ENCODE measurements at regions not wholly inside any gene's neighbourhood (a gene's known extent, or its start where the extent isn't known, plus 50 kb on each side); places are given as distances from the start of the nearest gene placed in this dataset.

DNA sequence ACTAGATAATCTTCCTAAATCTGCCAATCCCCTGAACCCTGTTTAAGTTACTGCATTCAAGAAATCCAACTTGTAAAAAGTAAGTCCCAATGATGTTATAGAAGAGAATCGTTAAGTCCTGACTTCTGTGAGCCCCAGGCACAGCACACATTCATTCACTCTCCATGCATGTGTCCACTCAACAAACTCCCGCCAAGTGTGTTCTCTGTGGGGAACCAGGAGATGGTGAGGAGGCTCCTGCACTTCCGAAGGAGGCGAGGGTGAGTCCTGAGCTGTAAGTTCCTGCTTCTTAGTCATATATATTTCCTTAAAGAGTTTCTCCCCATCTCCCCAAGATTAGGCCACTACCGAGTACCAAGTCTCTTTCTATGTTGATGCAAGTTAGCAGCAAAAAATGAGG, 635.0 kb upstream of the ID2 start:
- Histone ChIP-seq H3K27ac (ENCODE audit: low read depth, low read length) (no peak overlapping the region), H3K27me3 (ENCODE audit: control insufficient read depth, low read length) (no peaks in the 10 kb centered on the region), H4K20me1 (ENCODE audit: control insufficient read depth, insufficient read depth, low read depth, low read length) (no peaks in the 10 kb centered on the region), H3K36me3 (ENCODE audit: control insufficient read depth, low read length) (no peaks in the 10 kb centered on the region), H3K79me2 (ENCODE audit: control insufficient read depth, low read length) (no peaks in the 10 kb centered on the region), H3K4me3 (ENCODE audit: low read length) (no peak overlapping the region), H3F3A (ENCODE audit: control insufficient read depth, insufficient read depth) (no peaks in the 10 kb centered on the region), H3K4me2 (ENCODE audit: low read length) (no peak overlapping the region), H3K4me1 (ENCODE audit: control insufficient read depth, low read length) (no peaks in the 10 kb centered on the region), H3K9me3 (ENCODE audit: control insufficient read depth, insufficient read depth, low read length) (peaks cover 11% of the 10 kb centered on the region), H3K9me2 (replicated peaks; ENCODE audit: control insufficient read depth, low read length) (no peaks in the 10 kb centered on the region)
- TF ChIP-seq, protein P1, sequence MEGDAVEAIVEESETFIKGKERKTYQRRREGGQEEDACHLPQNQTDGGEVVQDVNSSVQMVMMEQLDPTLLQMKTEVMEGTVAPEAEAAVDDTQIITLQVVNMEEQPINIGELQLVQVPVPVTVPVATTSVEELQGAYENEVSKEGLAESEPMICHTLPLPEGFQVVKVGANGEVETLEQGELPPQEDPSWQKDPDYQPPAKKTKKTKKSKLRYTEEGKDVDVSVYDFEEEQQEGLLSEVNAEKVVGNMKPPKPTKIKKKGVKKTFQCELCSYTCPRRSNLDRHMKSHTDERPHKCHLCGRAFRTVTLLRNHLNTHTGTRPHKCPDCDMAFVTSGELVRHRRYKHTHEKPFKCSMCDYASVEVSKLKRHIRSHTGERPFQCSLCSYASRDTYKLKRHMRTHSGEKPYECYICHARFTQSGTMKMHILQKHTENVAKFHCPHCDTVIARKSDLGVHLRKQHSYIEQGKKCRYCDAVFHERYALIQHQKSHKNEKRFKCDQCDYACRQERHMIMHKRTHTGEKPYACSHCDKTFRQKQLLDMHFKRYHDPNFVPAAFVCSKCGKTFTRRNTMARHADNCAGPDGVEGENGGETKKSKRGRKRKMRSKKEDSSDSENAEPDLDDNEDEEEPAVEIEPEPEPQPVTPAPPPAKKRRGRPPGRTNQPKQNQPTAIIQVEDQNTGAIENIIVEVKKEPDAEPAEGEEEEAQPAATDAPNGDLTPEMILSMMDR (IDR thresholded peaks at IDR 0.05; ENCODE audit: low read depth, low read length, poor library complexity, severe bottlenecking): no peak
- no peak for TF ChIP-seq EZH2phosphoT487 (IDR thresholded peaks at IDR 0.05; ENCODE audit: borderline replicate concordance, low read length)

DNA sequence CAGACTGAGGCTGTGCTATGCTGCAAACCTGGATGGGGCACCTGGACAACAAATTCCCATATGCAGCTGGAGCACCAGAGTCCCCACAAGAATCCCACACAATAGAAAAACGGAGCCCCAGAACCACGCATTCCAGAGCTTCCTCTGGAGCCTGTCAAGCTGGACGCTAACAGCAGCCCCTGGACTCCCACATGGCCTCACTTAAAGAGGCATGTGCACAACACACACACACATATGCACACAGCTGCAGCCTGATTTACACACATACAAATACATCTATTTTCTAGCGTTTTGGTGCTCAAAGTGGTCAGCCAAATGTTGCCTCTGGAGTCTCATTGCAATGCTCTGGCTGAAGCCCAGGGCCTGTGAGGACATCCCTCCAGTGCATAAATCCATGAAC, 632.7 kb upstream of the ID2 start:
- H3K79me2 ChIP-seq (ENCODE audit: control insufficient read depth, low read length): no peaks in the 10 kb centered on the region
- no peak overlapping the region for H3K4me3 ChIP-seq (ENCODE audit: low read length)
- peaks cover 12% of the 10 kb centered on the region for H3K4me1 ChIP-seq (ENCODE audit: control insufficient read depth, low read length)
- peaks cover 5% of the 10 kb centered on the region for H3F3A ChIP-seq (ENCODE audit: control insufficient read depth, insufficient read depth)
- no peak overlapping the region for H3K27ac ChIP-seq (ENCODE audit: low read depth, low read length)
- no peaks in the 10 kb centered on the region; the same call in 1 of the 2 replicates for H3K9me3 ChIP-seq (ENCODE audit: control insufficient read depth, insufficient read depth, low read length)
- no peaks in the 10 kb centered on the region for H3K27me3 ChIP-seq (ENCODE audit: control insufficient read depth, low read length)
- H4K20me1 ChIP-seq (ENCODE audit: control insufficient read depth, insufficient read depth, low read depth, low read length): no peaks in the 10 kb centered on the region
- no peak for TF ChIP-seq EZH2phosphoT487 (IDR thresholded peaks at IDR 0.05; ENCODE audit: borderline replicate concordance, low read length)
- TF ChIP-seq, protein P1 (IDR thresholded peaks at IDR 0.05; ENCODE audit: low read depth, low read length, poor library complexity, severe bottlenecking): no peak
- no peaks in the 10 kb centered on the region for H3K9me2 ChIP-seq (replicated peaks; ENCODE audit: control insufficient read depth, low read length)
- no peak overlapping the region for H3K4me2 ChIP-seq (ENCODE audit: low read length)
- H3K36me3 ChIP-seq (ENCODE audit: control insufficient read depth, low read length): no peaks in the 10 kb centered on the region

DNA sequence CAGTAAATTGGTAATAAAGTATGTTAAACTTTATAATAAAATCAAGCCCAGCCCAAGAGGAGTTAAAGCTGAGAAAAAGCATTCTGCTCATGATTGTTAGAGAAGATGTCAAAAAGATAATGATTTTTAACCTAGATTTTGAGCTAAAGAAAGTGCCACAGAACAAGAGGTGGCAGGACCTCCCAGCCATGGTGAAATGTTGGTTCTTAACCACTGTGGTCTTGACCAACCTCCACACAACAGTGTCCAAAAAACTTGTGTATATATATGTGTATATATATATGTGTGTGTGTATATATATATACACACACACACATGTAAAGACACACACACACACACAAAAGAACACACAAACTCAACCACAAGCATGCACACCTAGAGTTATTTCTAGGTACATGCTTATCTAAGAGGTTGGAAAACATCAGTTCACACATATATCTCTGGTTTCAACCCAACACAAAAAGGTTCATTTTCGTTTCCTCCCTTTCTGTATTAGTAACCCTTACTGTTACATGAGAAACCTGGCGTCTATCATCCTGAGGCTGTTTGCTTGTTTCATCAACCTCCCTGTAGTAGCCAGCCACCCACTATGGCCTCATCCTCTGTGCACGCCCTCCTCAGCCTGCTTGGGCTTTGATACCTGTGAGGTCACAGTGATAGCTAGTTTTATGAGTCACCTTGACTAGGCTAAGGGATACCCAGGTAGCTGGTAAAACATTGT, 631.8 kb upstream of the ID2 start:
- Histone ChIP-seq H3K36me3 (ENCODE audit: control insufficient read depth, low read length) (no peaks in the 10 kb centered on the region), H3F3A (ENCODE audit: control insufficient read depth, insufficient read depth) (peaks cover 5% of the 10 kb centered on the region), H3K79me2 (ENCODE audit: control insufficient read depth, low read length) (no peaks in the 10 kb centered on the region), H3K27me3 (ENCODE audit: control insufficient read depth, low read length) (no peaks in the 10 kb centered on the region), H3K9me3 (ENCODE audit: control insufficient read depth, insufficient read depth, low read length) (no peaks in the 10 kb centered on the region), H3K4me3 (ENCODE audit: low read length) (no peak overlapping the region), H3K9me2 (replicated peaks; ENCODE audit: control insufficient read depth, low read length) (no peaks in the 10 kb centered on the region), H3K27ac (ENCODE audit: low read depth, low read length) (no peak overlapping the region), H3K4me1 (ENCODE audit: control insufficient read depth, low read length) (peaks cover 20% of the 10 kb centered on the region), H3K4me2 (ENCODE audit: low read length) (no peak overlapping the region), H4K20me1 (ENCODE audit: control insufficient read depth, insufficient read depth, low read depth, low read length) (no peaks in the 10 kb centered on the region)
- TF ChIP-seq, protein P1 (IDR thresholded peaks at IDR 0.05; ENCODE audit: low read depth, low read length, poor library complexity, severe bottlenecking): no peak
- TF ChIP-seq EZH2phosphoT487 (IDR thresholded peaks at IDR 0.05; ENCODE audit: borderline replicate concordance, low read length): no peak

Measured in DOHH2 (cell line).